NCI-H345 (cell line): ENCODE measurements at regions not wholly inside any gene's neighbourhood (a gene's known extent, or its start where the extent isn't known, plus 50 kb on each side); places are given as distances from the start of the nearest gene placed in this dataset.
A peak's percentile ranks its signal among the peaks of the same experiment; 100 is the strongest.

Experiments
- DNase-seq: peaks from one replicate; lab custom pipeline; 2025; lab: John Stamatoyannopoulos, UW

DNA sequence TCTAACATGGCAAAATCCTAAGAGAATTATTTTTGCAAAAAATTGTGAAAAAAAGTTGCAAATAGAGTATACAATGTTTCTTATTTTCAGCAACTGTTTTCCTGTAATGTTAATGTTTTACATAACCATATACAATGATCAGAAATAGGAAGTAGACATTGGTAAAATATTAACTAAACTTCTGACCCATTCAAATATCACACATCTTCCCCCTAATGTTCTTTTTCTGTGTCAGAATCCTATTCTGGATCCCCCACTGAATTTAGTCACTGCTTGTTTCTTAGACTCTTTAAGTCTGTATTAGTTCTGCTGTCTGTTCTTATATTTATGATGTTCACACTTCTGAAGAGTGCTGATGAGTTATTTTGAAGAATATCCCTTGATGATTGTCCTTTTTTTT is 62.0 kb downstream of the HFE start:
- no peak for DNase-seq

GRCh38 chr6:26152226-26153101 is 65.2 kb downstream of the HFE start:
- no peak for DNase-seq

DNA sequence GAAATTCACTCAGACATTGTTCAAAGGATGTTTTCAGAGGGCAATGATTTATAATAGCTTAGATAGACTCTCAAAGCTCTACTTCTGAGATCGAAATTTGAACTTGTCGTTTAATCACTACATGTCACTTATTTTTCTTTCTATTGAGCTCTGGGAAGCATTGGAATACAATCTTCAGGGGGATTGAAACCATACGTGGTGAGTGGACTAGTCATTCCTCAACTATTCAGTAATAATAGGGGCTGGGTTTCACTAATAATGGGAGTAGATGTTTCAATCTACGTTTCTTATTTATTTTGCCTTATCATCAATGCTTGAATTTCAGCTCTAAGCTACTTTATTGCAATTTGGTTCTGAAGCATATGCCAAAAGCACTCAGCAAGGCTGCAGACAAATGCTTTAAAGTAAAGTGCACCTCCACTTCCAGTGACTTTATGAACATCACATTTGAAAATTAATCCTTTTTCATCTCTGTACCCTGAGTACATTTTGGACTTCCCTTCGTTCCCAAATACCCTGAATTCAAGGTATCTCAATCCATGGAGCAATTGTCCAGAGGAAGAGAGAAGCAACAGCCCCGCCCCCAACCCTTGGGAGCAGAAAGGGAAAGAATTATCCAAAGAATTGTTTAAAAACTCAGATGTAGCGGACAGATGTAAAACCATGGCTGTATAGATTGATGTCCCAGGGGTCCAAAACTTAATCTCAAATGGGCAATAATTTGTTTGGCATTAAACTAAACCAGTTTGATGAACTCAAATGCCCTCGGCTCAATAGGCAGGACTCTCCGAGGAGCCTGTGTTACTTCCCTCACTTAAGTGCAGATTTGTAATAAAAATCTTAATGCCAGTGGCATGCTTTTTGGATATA is 68.1 kb downstream of the HFE start:
- peak; percentile 53 for DNase-seq

- peak; percentile 86 for DNase-seq
Observed at GRCh38 chr6:26156105-26156849, 69.0 kb downstream of the HFE start.

GRCh38 chr6:26156850-26157250 is 69.6 kb downstream of the HFE start:
- peak; percentile 87 for DNase-seq

DNA sequence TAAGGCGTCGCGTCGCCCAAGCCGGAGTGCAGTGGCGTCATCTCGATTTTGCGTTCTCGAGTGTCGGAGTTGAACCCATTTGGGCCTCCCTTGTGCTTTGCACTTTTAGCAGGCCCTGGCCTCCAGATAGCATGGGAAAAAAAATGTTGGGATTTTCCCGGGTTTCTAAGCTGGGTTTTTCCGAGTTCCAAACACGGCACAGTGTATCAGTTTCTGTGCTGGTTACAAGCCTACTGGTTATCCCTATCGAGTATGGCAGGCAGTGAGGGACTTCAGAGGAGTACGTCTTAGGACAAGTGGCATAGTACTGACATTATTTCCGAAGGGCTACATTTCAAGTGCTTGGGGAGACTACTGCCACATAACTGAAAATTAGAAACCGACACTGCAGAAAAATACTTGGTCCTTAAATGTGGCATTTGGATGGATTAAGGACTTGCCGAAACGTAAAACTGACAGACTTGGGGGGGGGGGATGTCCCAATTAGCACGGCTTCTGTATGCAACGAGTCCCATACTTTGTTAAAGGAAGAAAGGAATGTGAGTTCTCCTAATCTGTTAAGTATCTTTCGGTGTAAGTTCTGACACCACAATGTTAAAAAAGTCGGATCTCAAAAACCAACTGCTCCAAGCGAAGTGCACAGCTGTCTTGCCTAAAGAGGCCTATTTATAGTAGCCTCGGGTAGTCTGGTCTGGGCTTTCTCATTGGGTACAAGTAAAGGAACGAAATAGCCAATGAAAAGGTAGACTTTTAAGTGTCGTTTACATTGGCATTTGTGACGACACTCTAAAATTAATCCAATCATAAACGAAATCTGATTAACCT is 70.2 kb downstream of the HFE start:
- DNase-seq = peak; percentile 98

DNA sequence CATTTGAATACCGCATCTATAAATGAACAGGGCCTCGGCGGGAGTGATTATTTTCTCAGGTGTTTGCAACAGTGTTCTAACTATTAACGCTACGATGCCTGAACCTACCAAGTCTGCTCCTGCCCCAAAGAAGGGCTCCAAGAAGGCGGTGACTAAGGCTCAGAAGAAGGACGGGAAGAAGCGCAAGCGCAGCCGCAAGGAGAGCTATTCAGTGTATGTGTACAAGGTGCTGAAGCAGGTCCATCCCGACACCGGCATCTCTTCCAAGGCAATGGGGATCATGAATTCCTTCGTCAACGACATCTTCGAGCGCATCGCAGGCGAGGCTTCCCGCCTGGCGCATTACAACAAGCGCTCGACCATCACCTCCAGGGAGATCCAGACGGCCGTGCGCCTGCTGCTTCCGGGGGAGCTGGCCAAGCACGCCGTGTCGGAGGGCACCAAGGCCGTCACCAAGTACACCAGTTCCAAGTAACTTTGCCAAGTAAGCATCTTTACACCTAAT is 70.9 kb downstream of the HFE start:
- no peak for DNase-seq

DNA sequence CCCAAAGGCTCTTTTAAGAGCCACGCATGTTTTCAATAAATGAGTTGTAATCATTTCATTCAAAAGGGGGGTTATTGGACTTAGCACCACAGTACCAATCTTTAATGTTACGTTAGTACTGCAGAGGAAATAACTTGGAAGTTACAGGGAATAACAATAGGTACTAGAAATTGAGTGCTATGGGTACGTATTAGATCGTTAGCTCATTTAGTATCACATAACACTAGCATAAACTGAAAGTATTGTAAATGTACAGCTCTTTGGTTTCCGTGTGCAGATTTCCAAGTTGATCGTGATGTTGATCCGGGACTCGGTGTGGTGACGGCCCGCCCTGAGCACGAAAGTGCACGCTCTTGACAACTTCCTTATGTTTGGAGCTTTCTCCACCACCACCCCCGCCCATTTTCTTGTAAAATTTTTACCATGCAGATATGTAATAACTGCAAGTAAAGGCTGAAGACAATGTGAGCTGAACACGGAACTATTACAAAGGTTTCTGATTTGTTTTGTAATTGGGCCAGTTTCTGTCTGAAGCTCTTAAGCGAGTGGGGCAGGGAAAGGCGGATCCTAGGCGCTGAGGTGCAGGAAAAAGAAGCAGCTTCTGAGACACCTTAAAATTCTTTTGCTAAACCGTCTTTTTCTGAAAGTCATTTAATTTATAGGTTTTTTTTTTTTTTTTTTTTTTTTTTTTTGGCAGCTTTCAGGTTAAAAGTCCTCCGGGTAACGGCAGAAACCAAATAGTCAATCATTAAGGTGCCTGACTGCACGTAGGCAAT is 71.5 kb downstream of the HFE start:
- DNase-seq = peak; percentile 41

GRCh38 chr6:26159357-26160273 is 72.4 kb downstream of the HFE start:
- peak; percentile 25 for DNase-seq

DNA sequence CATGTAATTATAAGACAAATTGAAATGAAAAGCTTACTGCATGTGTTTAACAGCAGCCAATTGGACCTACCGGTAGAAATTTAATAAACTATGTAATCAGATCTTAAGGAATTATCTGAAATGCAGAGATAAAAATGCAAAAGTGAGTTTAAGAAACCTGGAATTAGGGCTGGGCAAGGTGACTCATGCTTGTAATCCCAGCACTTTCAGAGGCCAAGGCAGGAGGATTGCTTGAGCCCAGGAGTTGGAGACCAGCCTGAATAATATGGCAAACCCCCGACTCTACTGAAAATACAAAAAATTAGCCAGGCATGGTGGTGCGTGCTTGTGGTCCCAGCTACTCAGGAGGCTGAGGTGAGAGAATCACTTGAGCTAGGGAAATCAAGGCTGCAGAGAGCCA is 74.1 kb downstream of the HFE start:
- DNase-seq = no peak

DNA sequence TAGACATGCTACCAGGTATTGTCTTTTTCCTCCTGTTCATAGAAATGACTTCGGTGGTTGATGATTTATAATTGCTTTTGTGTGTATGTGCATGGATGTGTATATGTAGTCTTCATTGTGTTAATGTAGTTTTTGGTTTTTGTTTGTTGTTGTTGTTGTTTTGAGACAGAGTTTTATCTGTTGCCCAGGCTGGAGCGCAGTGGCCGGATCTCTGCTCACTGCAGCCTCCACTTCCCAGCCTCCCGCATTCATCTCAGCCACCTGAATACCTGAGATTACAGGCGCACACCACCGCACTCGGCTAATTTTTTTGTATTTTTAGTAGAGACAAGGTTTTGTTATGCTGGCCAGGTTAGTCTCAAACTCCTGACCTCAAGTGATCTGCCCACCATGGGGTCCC is 75.2 kb downstream of the HFE start:
- no peak for DNase-seq

DNA sequence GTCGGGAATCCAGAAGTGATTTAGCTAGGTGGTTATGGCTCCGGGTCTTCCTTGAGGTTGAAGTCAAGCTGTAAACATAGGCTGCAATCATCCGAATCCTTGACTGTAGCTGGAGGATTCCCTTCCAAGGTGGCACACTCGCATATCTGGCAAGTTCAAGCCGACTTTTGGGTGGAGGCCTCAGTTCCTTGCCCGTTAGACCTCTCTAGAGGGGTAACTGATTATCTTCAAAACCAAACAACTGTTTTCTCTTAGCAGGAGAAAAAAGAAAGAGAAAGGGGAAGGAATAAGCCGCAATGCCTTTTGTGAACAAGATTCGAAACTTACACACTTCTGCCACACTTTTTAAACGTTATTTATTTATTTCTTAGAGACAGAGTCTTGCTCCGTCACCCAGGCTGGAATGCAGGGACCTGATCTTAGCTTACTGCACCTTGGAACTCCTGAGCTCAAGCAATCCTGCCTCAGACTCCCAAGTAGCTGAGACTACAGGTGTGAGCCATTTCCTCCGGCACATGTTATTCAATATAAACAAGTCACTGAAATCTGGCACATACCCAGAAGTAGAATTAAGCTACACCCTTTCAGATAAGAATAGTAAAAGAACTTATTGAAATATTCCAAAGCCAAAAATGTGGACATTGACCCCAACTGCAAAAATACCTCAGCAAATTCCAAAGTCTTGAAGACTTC is 76.3 kb downstream of the HFE start:
- DNase-seq = no peak

DNA sequence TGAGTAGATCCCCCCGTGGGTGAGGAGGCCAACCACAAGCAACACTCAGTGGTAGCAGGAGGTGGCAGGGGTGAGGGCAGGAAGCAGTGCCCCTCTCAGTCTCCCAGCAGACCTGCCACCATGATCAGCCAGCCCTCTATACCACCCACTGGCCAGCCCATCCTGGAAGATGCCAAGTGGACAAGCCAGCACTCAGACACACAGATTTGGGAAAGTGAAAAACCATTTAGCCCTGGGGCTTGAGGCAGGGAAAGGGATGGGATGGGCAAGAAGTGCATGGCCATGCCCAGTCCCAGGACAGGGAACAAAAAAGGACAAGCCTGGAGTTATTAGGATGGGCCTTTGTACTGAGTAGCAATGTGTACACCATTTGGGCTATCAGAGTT is 76.9 kb downstream of the HFE start:
- no peak for DNase-seq

- no peak for DNase-seq
Observed at GRCh38 chr6:26165261-26165790, 78.1 kb downstream of the HFE start.

- no peak for DNase-seq
Observed at GRCh38 chr6:26170181-26170580, 83.0 kb downstream of the HFE start.

GRCh38 chr6:26170951-26171841 is 84.0 kb downstream of the HFE start:
- DNase-seq = no peak

DNA sequence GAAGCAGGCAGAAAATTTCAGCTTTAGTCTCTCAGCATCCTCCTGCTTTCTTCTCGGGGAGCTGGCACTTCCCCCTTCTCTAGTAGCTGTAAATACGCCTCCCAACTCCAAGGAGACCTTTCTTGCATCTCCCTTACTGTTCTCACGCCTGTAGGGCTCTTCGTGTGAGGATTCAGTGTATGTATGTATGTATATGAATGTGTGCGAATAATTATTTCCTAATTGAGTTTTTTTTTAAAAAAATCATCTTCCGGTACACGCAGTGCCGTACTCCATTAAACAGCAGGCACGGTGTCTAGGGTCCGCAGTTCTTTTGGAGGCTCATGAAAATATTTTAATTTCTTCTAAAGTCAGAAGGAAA is 85.4 kb downstream of the HFE start:
- peak; percentile 42 for DNase-seq

- no peak for DNase-seq
Observed at GRCh38 chr6:26173836-26174145, 86.6 kb downstream of the HFE start.
